HG02610 (cell line): ENCODE measurements at regions not wholly inside any gene's neighbourhood (a gene's known extent, or its start where the extent isn't known, plus 50 kb on each side); places are given as distances from the start of the nearest gene placed in this dataset.
A peak's percentile ranks its signal among the peaks of the same experiment; 100 is the strongest.
"Not testable (repeated sequence)": the region's sequence is repeated elsewhere in the genome, so short reads cannot be mapped to it uniquely, and the experiment has no call there.

ENCODE experiments used
- ATAC-seq: cut with Tn5 transposase; IDR thresholded peaks from one replicate; pipeline ENCODE4 v1.9.1; 2021; ENCODE audit warnings: mild to moderate bottlenecking, moderate library complexity; ENCODE audit not compliant: unreplicated experiment

- ATAC-seq = no peak
These were observed 82.8 kb downstream of the BTG1 start for GRCh38 chr12:92062539-92063493.

DNA sequence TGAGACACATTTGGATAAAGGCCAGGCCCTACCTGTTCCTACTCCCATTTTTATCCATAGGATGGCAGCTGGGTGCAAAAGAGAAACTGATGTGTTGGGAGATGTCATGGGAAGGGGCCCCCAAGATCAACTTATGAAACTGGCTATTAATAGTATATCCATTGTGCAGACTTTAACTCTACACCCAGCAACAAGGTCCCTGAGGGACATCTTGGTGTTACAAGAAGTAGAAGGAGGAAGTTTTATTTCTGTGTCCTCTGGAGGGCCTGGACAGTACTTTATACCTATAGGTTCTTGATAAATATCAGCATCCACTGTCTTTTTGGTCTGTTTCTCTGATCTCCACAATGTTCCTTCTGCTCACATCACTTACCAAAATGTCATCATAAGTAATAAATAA lies 84.6 kb downstream of the BTG1 start:
- no peak for ATAC-seq

- no peak for ATAC-seq
These were observed 85.7 kb downstream of the BTG1 start for GRCh38 chr12:92059960-92060359.

DNA sequence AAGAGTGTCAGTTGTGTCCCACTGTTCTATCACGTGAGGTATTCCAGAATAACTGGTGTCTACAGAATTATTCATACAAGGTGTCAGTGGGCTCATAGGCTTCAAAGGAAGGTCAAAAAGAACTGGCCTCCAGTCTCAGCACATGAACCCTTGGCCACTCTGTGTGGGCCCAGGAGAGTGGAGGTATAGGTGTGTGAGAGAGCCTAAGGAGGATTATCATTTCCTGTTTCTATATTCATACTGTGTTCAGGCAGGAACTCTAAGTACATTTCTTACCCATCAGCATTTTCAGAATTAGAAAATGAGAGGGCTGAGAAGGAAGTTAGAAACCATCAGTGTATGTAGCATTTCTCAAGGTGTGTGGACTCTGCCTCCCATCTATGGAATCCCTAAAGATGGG lies 87.0 kb downstream of the BTG1 start:
- peak; percentile 69 for ATAC-seq

- ATAC-seq = not testable (repeated sequence)
These were observed 88.9 kb downstream of the BTG1 start for GRCh38 chr12:92056756-92057155.

DNA sequence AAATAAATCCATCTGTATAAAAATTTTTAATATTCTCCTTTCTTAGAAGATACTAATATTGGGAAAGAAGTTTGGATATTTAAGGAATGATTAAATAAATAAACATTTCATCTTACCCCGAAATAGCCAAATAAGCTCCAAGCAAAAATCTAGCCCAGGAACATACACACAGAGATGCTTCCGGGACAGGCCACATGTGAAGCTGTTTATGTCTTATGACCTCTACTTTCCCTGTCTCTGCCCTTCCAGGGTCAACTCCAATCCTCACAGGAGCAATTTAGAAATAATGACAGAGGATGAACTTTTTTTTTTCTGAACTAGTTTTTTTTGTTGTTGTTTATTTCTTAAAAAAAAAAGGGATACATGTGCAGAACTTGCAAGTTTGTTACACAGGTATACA lies 89.4 kb downstream of the BTG1 start:
- no peak for ATAC-seq

DNA sequence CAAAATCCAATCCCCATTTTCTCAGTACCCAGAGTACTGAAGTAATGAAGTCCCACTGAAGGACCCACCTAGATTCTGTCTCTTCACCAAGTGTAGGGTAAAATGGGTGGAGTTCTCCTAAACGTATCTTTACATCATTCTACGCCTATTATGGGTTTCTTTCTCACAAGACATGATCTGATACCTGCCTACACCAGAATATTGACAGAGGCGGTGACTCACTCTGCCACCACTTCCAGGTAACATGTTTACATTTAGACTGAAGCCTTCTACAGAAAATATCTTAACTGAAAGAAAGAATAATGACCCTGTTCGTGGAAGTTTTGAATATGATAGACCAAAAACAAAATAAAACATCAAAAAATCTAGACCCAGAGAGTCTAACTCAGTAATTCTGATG lies 89.8 kb downstream of the BTG1 start:
- no peak for ATAC-seq

GRCh38 chr12:92051441-92051840 lies 94.2 kb downstream of the BTG1 start:
- no peak for ATAC-seq

GRCh38 chr12:92049403-92049802 lies 96.2 kb downstream of the BTG1 start:
- peak; percentile 66 for ATAC-seq

DNA sequence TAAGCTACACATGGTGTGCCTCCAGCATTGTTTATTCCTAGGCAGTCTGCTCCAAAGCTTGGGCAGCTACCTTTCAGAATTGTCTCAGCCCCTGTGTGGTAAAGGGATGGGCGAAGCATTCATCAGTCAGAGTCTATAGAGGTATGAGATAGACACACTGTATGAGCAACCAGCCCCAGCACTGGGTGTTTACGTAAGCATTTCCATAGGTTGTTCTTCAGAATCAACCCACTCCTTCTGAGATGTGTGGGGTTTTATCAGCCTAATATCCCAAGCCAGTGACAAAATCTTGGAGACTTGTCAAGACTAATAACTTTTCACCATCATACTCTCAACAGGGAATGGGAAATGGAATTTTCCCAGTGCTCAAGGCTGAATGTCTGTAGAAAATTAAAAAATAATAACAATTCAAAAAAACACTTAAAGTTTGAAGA lies 98.2 kb downstream of the BTG1 start:
- no peak for ATAC-seq

GRCh38 chr12:92046557-92047392 lies 98.9 kb downstream of the BTG1 start:
- ATAC-seq = no peak

DNA sequence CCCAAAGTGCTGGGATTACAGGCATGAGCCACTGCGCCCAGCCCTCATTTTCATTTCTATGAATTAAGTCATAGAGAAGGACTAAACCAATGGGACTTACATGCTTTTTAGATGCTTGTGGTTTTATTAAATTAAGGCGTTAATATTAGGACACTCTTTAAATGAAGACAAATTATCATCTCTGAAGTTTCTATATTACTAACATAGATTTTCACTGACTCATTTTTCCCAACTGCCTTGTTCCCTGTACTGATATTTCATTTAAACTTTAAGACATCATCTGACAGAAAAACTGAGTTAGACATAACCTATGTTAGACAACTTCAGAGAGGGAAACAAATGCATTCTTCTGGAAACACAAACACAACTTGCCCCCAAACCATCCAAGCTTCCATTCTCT lies 99.8 kb downstream of the BTG1 start:
- peak; percentile 35 for ATAC-seq

DNA sequence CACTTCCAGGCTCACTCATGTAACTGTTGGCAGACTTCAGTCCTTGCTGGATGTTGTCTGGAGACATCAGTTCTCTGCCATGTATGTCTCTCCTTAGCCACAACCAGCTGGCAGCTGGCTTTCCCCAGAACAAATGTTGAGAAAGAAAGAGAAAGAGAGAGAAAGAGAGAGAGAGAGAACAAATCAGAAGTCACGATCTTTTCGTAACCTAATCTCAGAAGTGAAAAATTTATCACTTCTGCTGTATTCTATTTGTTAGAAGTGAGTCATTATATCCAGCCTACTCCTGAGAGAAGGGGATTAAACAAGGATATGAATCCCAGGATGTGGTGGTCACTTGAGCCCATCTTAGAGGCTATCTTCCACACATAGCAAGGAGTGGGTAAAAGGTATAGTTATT lies 101.2 kb downstream of the BTG1 start:
- no peak for ATAC-seq

DNA sequence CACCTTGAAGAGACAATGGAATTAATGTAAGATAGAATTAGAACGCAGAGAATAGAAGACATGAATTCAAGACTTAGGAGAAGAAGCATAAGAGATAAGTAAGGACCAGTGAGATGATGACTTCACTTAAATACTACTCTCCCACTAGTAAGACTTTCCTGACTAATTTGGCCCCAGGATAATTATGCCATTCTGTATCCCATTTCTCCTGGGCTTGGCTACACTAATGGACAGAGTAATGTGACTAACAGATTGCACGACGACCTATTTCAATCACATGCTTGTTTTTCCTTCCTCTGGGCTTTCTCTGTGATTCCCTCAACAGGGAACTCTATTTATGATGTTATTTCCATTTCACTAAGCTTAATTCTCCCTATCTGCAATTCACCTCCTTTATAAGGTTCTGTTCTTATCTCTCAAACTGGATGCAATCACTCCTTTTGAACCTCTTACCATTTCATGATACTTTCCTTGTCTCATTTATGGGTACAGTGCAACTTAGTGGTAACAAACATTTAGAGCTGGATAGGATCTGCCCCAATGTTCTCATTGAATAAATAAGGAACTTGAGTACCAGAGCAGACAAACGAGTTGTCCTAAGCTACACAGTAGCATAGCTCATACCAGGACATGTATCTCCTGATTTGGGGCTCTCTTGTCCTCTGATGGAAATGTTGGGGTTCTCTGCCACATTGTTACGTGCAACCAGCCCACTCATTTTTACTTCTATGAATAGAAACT lies 102.7 kb downstream of the BTG1 start:
- ATAC-seq = no peak

DNA sequence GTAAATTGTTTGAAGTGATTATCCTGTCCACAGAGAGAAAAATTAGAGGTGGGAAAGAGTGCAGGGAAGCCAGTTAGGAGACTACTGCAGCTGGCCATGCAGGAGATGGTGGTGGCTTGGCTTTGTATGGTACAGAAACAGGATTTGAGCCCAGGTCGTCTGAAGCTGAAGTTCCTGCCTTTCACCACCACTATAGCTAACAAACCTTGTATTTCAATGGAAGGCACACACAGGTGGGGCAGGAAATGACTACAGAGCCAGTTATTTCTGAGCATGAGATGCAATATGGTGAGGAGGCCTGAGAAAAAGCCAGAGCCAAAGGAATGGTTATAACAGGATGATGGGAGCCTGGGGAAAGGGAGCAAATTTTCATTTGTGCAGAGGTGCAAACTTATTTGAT lies 103.9 kb downstream of the BTG1 start:
- ATAC-seq = no peak

DNA sequence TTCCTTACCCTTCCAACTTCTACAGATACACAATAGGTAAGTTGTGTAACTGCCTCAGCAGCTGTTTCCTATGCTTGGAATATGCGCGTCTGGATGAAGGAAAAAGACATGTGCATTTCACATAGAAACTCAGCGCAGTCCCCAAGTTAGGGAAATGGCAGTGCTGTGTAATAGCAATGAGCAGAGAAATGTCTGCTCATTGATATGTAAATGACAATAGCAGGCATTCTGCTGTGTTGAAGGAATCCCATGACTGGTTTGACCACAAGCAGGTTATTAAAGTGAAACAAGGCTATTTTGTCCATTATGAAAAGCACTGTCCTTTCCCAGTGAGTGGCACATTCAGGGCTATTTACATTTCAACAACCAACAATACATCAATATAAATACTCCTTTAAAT lies 106.6 kb downstream of the BTG1 start:
- ATAC-seq = no peak

- ATAC-seq = no peak
These were observed 107.2 kb downstream of the BTG1 start for GRCh38 chr12:92038476-92038875.

GRCh38 chr12:92036771-92037453 lies 108.7 kb downstream of the BTG1 start:
- no peak for ATAC-seq

- ATAC-seq = no peak
These were observed 109.5 kb downstream of the BTG1 start for GRCh38 chr12:92036061-92036620.

DNA sequence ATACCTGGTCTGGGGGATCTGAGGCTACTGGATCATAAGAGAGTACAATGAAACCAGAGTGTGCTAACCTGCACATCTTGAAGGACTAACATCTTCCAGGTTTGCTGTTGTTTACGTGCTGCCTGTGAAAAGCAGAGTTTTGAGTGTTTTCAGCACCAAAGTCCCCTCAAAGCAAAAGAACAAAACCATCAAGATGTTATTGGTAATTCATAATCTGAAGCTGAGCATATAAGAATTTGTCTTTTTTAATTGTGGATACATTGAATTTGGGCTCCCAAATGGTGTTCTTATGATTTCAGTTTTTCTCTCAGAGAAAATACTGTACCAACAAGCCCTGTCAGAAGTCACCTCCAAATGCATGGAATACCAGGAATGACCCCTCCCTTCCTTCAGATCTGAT lies 110.2 kb downstream of the BTG1 start:
- ATAC-seq = no peak
